ENCODE measurements at regions not wholly inside any gene's neighbourhood (a gene's known extent, or its start where the extent isn't known, plus 50 kb on each side); places are given as distances from the start of the nearest gene placed in this dataset.

GRCh38 chr21:24894324-24894723 is 713.0 kb downstream of the MRPL39 start:
- H3K9me3 ChIP-seq (replicated peaks; ENCODE audit: insufficient read depth, low read length), result no peaks in the 10 kb centered on the region
- H3F3A ChIP-seq (ENCODE audit: insufficient read depth, low read length), result no peaks in the 10 kb centered on the region
- H3K9me2 ChIP-seq (replicated peaks; ENCODE audit: insufficient read depth, low read length), result no peaks in the 10 kb centered on the region
- H3K36me3 ChIP-seq (replicated peaks; ENCODE audit: insufficient read depth, low read length), result no peaks in the 10 kb centered on the region
- H3K4me1 ChIP-seq (ENCODE audit: low read length), result no peaks in the 10 kb centered on the region
- H4K20me1 ChIP-seq (ENCODE audit: insufficient read depth, low read length), result no peaks in the 10 kb centered on the region
- no peak for TF ChIP-seq EZH2 (optimal IDR thresholded peaks at IDR 0.05; ENCODE audit: low read depth, low read length)
- TF ChIP-seq CTCF (IDR thresholded peaks at IDR 0.05; ENCODE audit: low read length), result no peak
- no peak for TF ChIP-seq EZH2phosphoT487 (IDR thresholded peaks at IDR 0.05; ENCODE audit: low read length)
- no peak for DNase-seq
- H3K27ac ChIP-seq (ENCODE audit: low read length), result no peak overlapping the region
- no peak overlapping the region for H3K9ac ChIP-seq (ENCODE audit: low read length)
- H3K27me3 ChIP-seq (replicated peaks; ENCODE audit: insufficient read depth, low read length), result no peaks in the 10 kb centered on the region
- H3K4me2 ChIP-seq (ENCODE audit: low read depth, low read length), result no peak overlapping the region
- H3K4me3 ChIP-seq (ENCODE audit: low read length), result no peak overlapping the region
- no peaks in the 10 kb centered on the region for H3K79me2 ChIP-seq (ENCODE audit: low read length)
- H2AFZ ChIP-seq (ENCODE audit: low read length), result no peak overlapping the region

GRCh38 chr21:24890021-24890420 is 717.3 kb downstream of the MRPL39 start:
- Histone ChIP-seq H3K27me3 (replicated peaks; ENCODE audit: insufficient read depth, low read length) (no peaks in the 10 kb centered on the region), H2AFZ (ENCODE audit: low read length) (no peak overlapping the region), H3K9ac (ENCODE audit: low read length) (no peak overlapping the region), H3K27ac (ENCODE audit: low read length) (no peak overlapping the region), H3K4me1 (ENCODE audit: low read length) (no peaks in the 10 kb centered on the region), H4K20me1 (ENCODE audit: insufficient read depth, low read length) (no peaks in the 10 kb centered on the region), H3K36me3 (replicated peaks; ENCODE audit: insufficient read depth, low read length) (no peaks in the 10 kb centered on the region), H3K9me3 (replicated peaks; ENCODE audit: insufficient read depth, low read length) (no peaks in the 10 kb centered on the region), H3K79me2 (ENCODE audit: low read length) (no peaks in the 10 kb centered on the region), H3K9me2 (replicated peaks; ENCODE audit: insufficient read depth, low read length) (no peaks in the 10 kb centered on the region), H3K4me2 (ENCODE audit: low read depth, low read length) (no peak overlapping the region), H3K4me3 (ENCODE audit: low read length) (no peak overlapping the region), H3F3A (ENCODE audit: insufficient read depth, low read length) (no peaks in the 10 kb centered on the region)
- no peak for TF ChIP-seq CTCF (IDR thresholded peaks at IDR 0.05; ENCODE audit: low read length)
- DNase-seq, result no peak

- no peak for DNase-seq
- H3K36me3 ChIP-seq (replicated peaks; ENCODE audit: insufficient read depth, low read length), result no peaks in the 10 kb centered on the region
- no peak overlapping the region for H3K9ac ChIP-seq (ENCODE audit: low read length)
Measured at GRCh38 chr21:24881506-24881905, 725.8 kb downstream of the MRPL39 start.

More at GRCh38 chr21:24881506-24881905, 725.8 kb downstream of the MRPL39 start:
- Histone ChIP-seq H3F3A (ENCODE audit: insufficient read depth, low read length) (no peaks in the 10 kb centered on the region), H3K9me3 (replicated peaks; ENCODE audit: insufficient read depth, low read length) (no peaks in the 10 kb centered on the region), H3K9me2 (replicated peaks; ENCODE audit: insufficient read depth, low read length) (no peaks in the 10 kb centered on the region), H2AFZ (ENCODE audit: low read length) (no peak overlapping the region), H3K4me3 (ENCODE audit: low read length) (no peak overlapping the region), H3K4me1 (ENCODE audit: low read length) (no peaks in the 10 kb centered on the region), H3K27ac (ENCODE audit: low read length) (no peak overlapping the region), H3K79me2 (ENCODE audit: low read length) (no peaks in the 10 kb centered on the region), H4K20me1 (ENCODE audit: insufficient read depth, low read length) (no peaks in the 10 kb centered on the region), H3K4me2 (ENCODE audit: low read depth, low read length) (no peak overlapping the region), H3K27me3 (replicated peaks; ENCODE audit: insufficient read depth, low read length) (no peaks in the 10 kb centered on the region)
- TF ChIP-seq CTCF (IDR thresholded peaks at IDR 0.05; ENCODE audit: low read length), result no peak
- no peak for TF ChIP-seq EZH2phosphoT487 (IDR thresholded peaks at IDR 0.05; ENCODE audit: low read length)
- no peak for TF ChIP-seq EZH2 (optimal IDR thresholded peaks at IDR 0.05; ENCODE audit: low read depth, low read length)
